WTC11 (cell line): ENCODE measurements at regions not wholly inside any gene's neighbourhood (a gene's known extent, or its start where the extent isn't known, plus 50 kb on each side); places are given as distances from the start of the nearest gene placed in this dataset.

ENCODE experiments used
- ATAC-seq: fragments of 200-7000 bp; cut with Tn5 transposase; 2 replicates; pipeline ENCODE4 v1.10.0; 2021; ENCODE audit warnings: mild to moderate bottlenecking, moderate library complexity
- CTCF ChIA-PET: fragments of 300-600 bp; sonication (Branson Sonifier 250); formaldehyde crosslinking; loops from one replicate; lab custom pipeline; 2021; ENCODE audit warnings: antibody characterized with exemption; lab: Charles Lee
- POLR2A ChIA-PET: fragments of 350-600 bp; sonication (Branson Sonifier 250); formaldehyde crosslinking; loops from one replicate; lab custom pipeline; 2021; ENCODE audit warnings: antibody characterized with exemption; lab: Charles Lee
- DNase-seq: peaks from one replicate; pipeline ENCODE4 v3.0.0; 2021; ENCODE audit warnings: low spot score
- H3K27ac Mint-ChIP-seq: 2 replicates; pipeline ENCODE4 v1.8.0; 2021; ENCODE audit warnings: mixed read lengths
- H3K27me3 Mint-ChIP-seq: 2 replicates; pipeline ENCODE4 v1.8.0; 2021; ENCODE audit warnings: low read depth, mild to moderate bottlenecking, moderate library complexity, mixed read lengths
- H3K36me3 Mint-ChIP-seq: 2 replicates; pipeline ENCODE4 v1.8.0; 2021; ENCODE audit warnings: mixed read lengths
- H3K4me1 Mint-ChIP-seq: 2 replicates; pipeline ENCODE4 v1.8.0; 2022; ENCODE audit warnings: mixed read lengths
- H3K4me3 Mint-ChIP-seq: 2 replicates; pipeline ENCODE4 v1.8.0; 2021; ENCODE audit warnings: mild to moderate bottlenecking, moderate library complexity, mixed read lengths
- H3K9me3 Mint-ChIP-seq: 2 replicates; pipeline ENCODE4 v1.8.0; 2021; ENCODE audit warnings: mixed read lengths
- AR ChIP-seq: fragments of 250-450 bp; sonication (Bioruptor Pico); IDR thresholded peaks from 2 replicates; pipeline ENCODE4 v1.9.0; 2021; ENCODE audit warnings: mild to moderate bottlenecking
- E2F1 ChIP-seq: sonication (generic); formaldehyde crosslinking; IDR thresholded peaks from 2 replicates; pipeline ENCODE4 v1.8.0; 2022; ENCODE audit warnings: mild to moderate bottlenecking, missing genetic modification reagents
- EMX1 ChIP-seq: fragments of 250-450 bp; sonication (Bioruptor Pico); IDR thresholded peaks from 2 replicates; pipeline ENCODE4 v1.8.0; 2021; ENCODE audit warnings: mild to moderate bottlenecking
- ERG ChIP-seq: fragments of 250-450 bp; sonication (Bioruptor Pico); IDR thresholded peaks from 2 replicates; pipeline ENCODE4 v1.8.0; 2021; ENCODE audit warnings: mild to moderate bottlenecking
- FOXK1 ChIP-seq: sonication (generic); formaldehyde crosslinking; IDR thresholded peaks from 2 replicates; pipeline ENCODE4 v1.8.0; 2022; ENCODE audit warnings: mild to moderate bottlenecking, moderate library complexity, missing genetic modification reagents
- FOXP1 ChIP-seq: sonication (generic); formaldehyde crosslinking; IDR thresholded peaks from 2 replicates; pipeline ENCODE4 v1.8.0; 2022; ENCODE audit warnings: missing genetic modification reagents, mild to moderate bottlenecking, moderate library complexity, borderline replicate concordance
- GABPB1 ChIP-seq: sonication (generic); formaldehyde crosslinking; IDR thresholded peaks from 2 replicates; pipeline ENCODE4 v1.8.1; 2023; ENCODE audit warnings: mild to moderate bottlenecking, missing genetic modification reagents
- JUN ChIP-seq: sonication (generic); formaldehyde crosslinking; IDR thresholded peaks from 2 replicates; pipeline ENCODE4 v1.8.0; 2023; ENCODE audit warnings: mild to moderate bottlenecking, missing genetic modification reagents
- NFE2L1 ChIP-seq: sonication (generic); formaldehyde crosslinking; IDR thresholded peaks from 2 replicates; pipeline ENCODE4 v1.8.1; 2023; ENCODE audit warnings: missing genetic modification reagents
- NFYB ChIP-seq: sonication (generic); formaldehyde crosslinking; conservative IDR thresholded peaks from 2 replicates; pipeline ENCODE4 v1.8.0; 2022; ENCODE audit warnings: low read depth, missing genetic modification reagents
- OVOL2 ChIP-seq: fragments of 250-450 bp; sonication (Bioruptor Pico); IDR thresholded peaks from 2 replicates; pipeline ENCODE4 v1.9.0; 2021; ENCODE audit warnings: mild to moderate bottlenecking, borderline replicate concordance
- PRDM15 ChIP-seq: sonication (generic); formaldehyde crosslinking; IDR thresholded peaks from 2 replicates; pipeline ENCODE4 v1.8.0; 2022; ENCODE audit warnings: missing genetic modification reagents
- PRRX2 ChIP-seq: fragments of 250-450 bp; sonication (Bioruptor Pico); IDR thresholded peaks from 2 replicates; pipeline ENCODE4 v1.8.0; 2021; ENCODE audit warnings: mild to moderate bottlenecking
- RORB ChIP-seq: fragments of 250-450 bp; sonication (Bioruptor Pico); IDR thresholded peaks from 2 replicates; pipeline ENCODE4 v1.9.0; 2021; ENCODE audit warnings: mild to moderate bottlenecking
- SMAD3 ChIP-seq: sonication (generic); formaldehyde crosslinking; IDR thresholded peaks from 2 replicates; pipeline ENCODE4 v1.8.0; 2022; ENCODE audit warnings: missing genetic modification reagents, mild to moderate bottlenecking, borderline replicate concordance
- SOX15 ChIP-seq: fragments of 250-450 bp; sonication (Bioruptor Pico); IDR thresholded peaks from 2 replicates; pipeline ENCODE4 v1.9.0; 2021; ENCODE audit warnings: mild to moderate bottlenecking
- TCF7 ChIP-seq: sonication (generic); formaldehyde crosslinking; IDR thresholded peaks from 2 replicates; pipeline ENCODE4 v1.8.0; 2022; ENCODE audit warnings: mild to moderate bottlenecking, low read depth, missing genetic modification reagents, moderate library complexity
- ZBTB21 ChIP-seq: sonication (generic); formaldehyde crosslinking; IDR thresholded peaks from 2 replicates; pipeline ENCODE4 v1.8.1; 2023; ENCODE audit warnings: mild to moderate bottlenecking, missing genetic modification reagents, borderline replicate concordance
- ZBTB43 ChIP-seq: sonication (generic); formaldehyde crosslinking; IDR thresholded peaks from 2 replicates; pipeline ENCODE4 v1.8.1; 2023; ENCODE audit warnings: mild to moderate bottlenecking, missing genetic modification reagents
- ZMAT4 ChIP-seq: fragments of 250-450 bp; sonication (Bioruptor Pico); IDR thresholded peaks from 2 replicates; pipeline ENCODE4 v1.9.0; 2021; ENCODE audit warnings: mild to moderate bottlenecking
- ZNF121 ChIP-seq: sonication (generic); formaldehyde crosslinking; IDR thresholded peaks from 2 replicates; pipeline ENCODE4 v1.8.0; 2023; ENCODE audit warnings: missing genetic modification reagents
- ZNF281 ChIP-seq: sonication (generic); formaldehyde crosslinking; IDR thresholded peaks from 2 replicates; pipeline ENCODE4 v1.8.0; 2023; ENCODE audit warnings: mild to moderate bottlenecking, missing genetic modification reagents
- ZNF317 ChIP-seq: sonication (generic); formaldehyde crosslinking; IDR thresholded peaks from 2 replicates; pipeline ENCODE4 v1.8.1; 2023; ENCODE audit warnings: low read depth, mild to moderate bottlenecking, moderate library complexity, missing genetic modification reagents, borderline replicate concordance

- TF ChIP-seq AR (no peak), E2F1 (no peak), ZNF281 (CRISPR knock-in tag) (no peak), ZNF121 (CRISPR knock-in tag) (no peak), ZMAT4 (CRISPR knock-in tag) (no peak), PRRX2 (CRISPR knock-in tag) (no peak), EMX1 (no peak), NFE2L1 (CRISPR knock-in tag) (no peak)
- TF ChIP-seq, all 79 proteins: peak for 0
These were observed 57.4 kb upstream of the NOTCH1 start (continued) for GRCh38 chr9:136603216-136603615.

GRCh38 chr9:136602193-136602885 lies 56.5 kb upstream of the NOTCH1 start:
- ChIA-PET POLR2A (no interaction called here), CTCF (interaction anchor here (0.5 to 0.7 kb wide), 2 partner anchors 23 to 85 kb away, joined by 3 to 4 read pairs; no protein-coding TSS in a partner anchor)
- no peaks in the 10 kb centered on the region for H3K36me3 Mint-ChIP-seq
- H3K27me3 Mint-ChIP-seq, result peaks cover 5% of the 10 kb centered on the region
- no peak overlapping the region; the same call in 1 of the 2 replicates for H3K27ac Mint-ChIP-seq
- ATAC-seq (peak; percentile 13; the same call in 1 of the 2 replicates), DNase-seq (no peak)
- H3K4me1 Mint-ChIP-seq, result peaks cover 26% of the 10 kb centered on the region
- H3K9me3 Mint-ChIP-seq, result peaks cover 7% of the 10 kb centered on the region
- H3K4me3 Mint-ChIP-seq, result no peak overlapping the region
- TF ChIP-seq TCF7 (CRISPR knock-in tag), result no peak
- no peak for TF ChIP-seq FOXK1 (CRISPR knock-in tag)
- TF ChIP-seq OVOL2 (CRISPR knock-in tag), result no peak
- TF ChIP-seq JUN (CRISPR knock-in tag), result no peak
- no peak for TF ChIP-seq ZBTB21
- TF ChIP-seq NFYB (CRISPR knock-in tag), result no peak
- no peak for TF ChIP-seq PRDM15 (CRISPR knock-in tag)
- TF ChIP-seq ZMAT4 (CRISPR knock-in tag), result no peak
- TF ChIP-seq ZNF317 (CRISPR knock-in tag), result no peak
- TF ChIP-seq SOX15 (CRISPR knock-in tag), result no peak
- no peak for TF ChIP-seq RORB (CRISPR knock-in tag)
- no peak for TF ChIP-seq GABPB1
- no peak for TF ChIP-seq ERG (CRISPR knock-in tag)
- TF ChIP-seq SMAD3 (CRISPR knock-in tag), result no peak
- TF ChIP-seq FOXP1, result no peak
- no peak for TF ChIP-seq ZBTB43
